ENCODE measurements at regions not wholly inside any gene's neighbourhood (a gene's known extent, or its start where the extent isn't known, plus 50 kb on each side); places are given as distances from the start of the nearest gene placed in this dataset.
"Not testable (repeated sequence)": the region's sequence is repeated elsewhere in the genome, so short reads cannot be mapped to it uniquely, and the experiment has no call there.

DNA sequence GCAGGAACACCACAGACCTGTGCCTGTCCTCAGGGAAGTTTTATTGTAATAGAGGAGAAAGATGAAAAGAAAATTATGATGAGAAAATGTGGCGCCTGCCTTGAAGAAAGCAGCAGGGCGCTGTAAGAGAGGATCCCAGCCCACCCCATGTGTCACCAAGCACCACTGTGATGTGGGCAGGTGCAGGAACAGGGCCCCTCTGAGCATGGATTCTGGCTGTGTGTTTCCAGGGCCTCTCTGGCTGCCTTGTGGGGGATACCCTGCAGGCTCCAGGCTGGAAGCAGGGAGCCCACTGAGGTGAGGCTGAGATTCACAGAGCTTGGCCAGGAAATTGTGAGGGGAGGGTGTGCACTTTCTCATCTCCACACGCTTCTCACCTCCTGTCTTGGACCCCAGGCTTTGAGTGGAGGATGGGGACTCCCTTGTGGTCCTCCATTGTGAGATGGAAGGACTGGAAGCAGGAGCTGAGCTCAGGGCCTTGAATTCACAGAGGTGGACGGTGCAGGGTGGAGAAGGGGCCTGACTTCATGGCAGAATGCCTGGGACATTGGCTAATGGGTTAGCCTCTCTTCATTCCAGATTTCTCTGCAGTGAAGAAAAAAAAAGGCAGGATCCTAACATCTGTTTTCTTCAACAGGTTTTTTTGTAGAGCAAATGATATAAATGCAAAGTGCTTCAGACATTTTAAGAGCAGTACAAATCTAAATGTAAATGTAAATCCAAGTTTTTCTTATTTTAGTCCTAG lies 246.6 kb upstream of the B3GAT1 start:
- no peak for DNase-seq

DNA sequence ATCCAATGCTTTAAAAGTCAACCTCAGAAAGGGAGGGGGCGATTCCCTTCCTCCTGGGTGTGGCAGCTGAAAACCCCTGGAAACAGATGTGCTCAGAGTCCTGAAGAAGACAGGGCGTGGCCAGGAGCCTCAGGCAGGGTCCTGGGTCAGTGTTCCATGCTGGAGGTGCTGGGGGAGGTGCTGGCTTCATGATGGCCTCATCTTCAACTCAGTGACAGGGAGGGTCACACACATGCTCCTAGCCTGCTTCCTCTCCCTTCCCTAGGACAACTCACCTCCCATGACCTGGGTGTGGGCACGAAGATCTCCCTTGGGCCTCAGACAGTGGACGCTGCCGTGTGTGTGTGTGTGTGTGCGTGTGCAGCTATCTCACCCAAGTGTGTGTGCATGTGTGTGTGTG lies 245.6 kb upstream of the B3GAT1 start:
- no peak for DNase-seq

DNA sequence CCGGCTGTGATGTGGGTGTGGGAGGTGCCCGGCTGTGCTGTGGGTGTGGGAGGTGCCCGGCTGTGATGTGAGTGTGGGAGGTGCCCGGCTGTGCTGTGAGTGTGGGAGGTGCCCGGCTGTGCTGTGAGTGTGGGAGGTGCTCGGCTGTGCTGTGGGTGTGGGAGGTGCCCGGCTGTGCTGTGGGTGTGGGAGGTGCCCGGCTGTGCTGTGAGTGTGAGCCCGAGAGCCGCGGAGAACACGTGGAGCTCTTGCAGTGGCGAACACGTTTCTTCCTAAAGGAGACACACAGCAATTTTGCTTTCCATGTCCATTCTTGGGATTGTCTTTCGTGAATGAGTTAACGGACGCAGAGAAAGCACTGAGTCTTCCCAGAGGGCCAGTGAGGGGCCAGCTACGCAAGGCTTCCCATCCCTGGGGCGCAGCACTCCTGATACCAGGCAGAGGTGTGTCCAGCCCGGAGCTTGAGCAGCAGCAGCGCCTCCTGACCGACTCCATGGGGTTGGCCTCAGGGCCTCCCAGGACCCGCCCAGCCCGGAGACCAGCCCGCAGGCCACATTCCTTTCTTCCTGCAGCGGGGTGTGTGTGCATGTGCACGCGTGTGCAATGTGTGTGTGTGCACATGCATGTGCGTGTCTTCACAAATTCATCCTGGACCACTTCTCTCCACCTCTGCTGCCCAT lies 245.0 kb upstream of the B3GAT1 start:
- DNase-seq: no peak

DNA sequence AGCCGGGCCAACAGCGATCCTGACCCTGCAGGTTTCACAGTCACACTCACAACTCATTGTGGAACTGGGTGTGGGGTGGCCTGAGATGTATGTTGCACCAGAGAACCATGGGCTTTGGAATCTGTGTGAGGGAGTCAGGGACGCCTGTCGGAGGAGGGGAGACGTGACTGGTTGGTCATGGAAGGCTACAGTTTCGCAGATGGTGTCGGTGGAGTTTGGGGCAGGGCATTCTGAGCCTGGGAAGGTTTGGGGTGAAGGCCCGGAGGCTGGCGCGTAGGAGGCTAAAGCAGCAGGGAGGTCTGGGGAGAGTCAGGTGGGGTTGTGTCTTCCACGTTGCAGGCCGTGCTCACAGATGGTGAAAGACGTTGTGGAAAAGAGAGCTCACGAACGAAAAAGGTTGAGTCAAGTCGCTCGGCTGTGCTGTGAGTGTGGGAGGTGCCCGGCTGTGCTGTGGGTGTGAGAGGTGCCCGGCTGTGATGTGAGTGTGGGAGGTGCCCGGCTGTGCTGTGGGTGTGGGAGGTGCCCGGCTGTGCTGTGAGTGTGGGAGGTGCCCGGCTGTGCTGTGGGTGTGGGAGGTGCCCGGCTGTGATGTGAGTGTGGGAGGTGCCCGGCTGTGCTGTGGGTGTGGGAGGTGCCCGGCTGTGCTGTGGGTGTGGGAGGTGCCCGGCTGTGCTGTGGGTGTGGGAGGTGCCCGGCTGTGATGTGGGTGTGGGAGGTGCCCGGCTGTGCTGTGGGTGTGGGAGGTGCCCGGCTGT lies 244.2 kb upstream of the B3GAT1 start:
- DNase-seq: not testable (repeated sequence)

DNA sequence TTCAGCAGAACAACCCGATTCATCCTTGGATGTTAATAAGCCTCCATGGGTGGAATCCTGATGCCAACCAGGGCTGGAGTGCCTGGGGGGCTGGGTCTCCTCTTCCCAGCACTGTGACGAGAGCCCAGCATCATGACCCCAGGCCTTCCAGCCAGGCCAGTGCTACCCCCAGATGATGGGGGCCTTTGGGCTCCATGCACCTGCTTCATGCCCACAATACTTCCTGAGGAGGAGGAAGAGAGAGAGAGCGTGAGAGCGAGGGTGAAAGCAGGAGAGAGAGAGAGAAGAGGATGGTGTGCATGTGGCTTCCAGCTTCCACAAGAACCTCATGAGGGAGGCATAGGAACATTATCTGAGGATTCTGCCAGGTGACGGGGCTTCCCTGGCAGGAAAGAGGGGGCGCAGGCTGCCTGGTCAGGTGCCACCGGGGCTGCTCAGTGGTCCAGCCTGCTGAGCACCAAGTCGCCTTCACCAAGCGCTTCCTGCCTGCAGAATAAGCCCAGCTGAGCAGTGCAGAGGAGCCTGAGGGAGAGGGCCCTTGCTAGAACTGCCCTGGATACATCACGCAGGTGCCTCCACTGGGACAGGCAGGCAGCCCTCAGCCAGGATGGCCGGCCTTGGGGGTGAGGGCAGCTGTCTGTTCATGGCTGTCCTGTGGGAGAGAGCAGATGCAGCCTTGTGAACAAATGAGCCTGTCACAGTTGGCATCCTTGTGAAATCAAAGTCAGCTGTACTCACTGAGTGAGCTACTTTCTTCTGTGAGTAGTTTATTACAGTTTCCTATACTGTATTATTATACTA lies 243.3 kb upstream of the B3GAT1 start:
- DNase-seq: no peak

DNA sequence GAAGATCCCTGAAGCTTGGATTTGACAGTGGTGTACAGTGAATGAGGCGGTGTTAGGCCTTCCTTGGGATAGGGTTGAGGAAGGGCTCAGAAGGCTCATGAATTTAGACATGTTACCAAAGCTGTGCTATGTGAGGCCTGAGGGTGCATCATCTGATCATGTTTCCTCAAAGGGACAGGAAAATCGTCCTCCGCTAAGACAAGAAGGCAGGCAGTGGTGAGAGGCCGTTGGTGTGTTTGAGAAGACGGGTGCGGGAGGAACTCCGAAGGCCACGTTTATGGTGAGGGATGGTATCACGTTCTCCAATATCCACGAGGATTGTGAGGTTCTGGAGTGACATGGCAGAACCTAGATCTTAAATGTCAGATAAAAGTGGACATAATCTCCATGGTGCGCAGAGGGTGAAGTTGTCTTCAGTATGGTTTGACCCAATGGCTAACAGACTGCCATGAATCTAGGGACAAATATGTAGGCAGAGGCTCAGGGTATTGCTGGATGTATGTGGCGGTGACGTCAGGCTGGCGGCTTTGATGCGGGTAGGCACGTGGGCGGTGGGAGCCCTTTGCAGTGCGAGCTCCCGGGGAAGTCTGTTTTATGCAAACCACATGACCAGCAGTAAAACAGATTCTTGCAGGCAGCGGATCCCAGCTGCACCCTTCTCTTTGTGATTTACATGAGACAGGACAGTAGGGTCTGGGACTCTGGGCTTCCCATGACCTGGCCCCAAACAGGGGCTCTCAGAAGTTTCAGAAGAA lies 242.3 kb upstream of the B3GAT1 start:
- no peak for DNase-seq

DNA sequence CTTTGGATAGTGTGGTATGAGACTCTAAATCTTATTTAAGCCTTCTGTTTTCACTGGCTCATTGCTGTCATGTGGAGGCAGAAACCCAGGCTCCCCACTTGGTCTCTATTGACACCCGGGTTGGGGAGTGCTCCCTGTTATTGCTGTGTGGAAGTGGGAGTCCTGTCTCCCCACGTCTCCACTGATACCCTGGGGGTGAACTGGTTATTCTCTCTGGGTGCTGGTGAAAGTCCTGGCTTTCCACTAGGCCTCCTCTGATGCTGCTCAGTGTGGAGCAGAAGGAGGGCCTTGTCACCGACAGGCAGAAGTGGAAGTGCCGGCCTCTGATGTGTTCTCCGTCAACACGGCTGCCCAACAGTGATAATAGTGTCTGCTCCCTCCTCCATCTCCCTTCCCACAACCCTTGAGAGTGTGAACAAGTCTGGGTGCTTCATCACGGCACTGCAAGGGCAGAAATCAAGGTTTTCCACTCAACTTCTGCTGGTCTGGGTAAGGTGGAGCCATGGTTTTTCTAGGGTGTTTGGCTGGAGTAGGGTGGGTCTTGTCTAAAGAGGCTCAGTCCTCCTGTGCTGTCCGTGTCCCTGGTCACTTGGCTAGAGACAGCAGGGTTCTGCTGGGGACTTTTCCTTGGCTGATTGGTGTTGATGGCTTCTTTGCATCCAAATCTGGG lies 240.7 kb upstream of the B3GAT1 start:
- DNase-seq: no peak

DNA sequence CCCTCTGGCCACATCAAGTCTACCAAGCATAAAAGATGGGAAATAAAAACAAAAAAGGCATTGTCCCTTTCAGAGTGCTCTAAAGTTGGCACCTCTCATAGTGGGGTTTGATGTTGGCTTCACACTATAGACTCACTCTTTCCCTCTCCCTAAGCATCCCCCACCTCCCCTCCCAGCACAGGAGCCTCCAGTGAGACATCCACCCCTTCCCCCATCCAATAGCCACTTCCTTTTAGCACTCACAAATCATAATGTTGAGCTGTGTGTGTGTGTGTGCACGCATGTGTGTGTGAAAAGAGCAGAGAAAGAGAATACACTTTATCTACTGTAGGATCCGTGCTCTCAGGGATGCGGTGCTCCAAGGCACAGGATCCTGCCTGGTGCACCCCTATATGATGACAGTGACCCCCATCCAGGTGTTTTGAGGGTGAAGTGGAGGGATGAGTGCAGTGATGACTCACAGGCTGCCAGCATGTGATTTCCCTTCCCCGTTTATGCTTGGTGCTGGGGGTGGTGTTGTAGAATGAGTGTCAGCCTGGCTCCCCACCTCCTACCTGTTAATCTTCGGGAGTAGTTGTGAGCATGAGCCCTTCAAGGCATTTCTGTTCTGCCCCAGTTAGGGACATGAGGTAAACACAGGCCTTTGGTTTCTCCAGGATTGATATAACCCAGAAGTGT lies 235.2 kb upstream of the B3GAT1 start:
- no peak for DNase-seq

DNA sequence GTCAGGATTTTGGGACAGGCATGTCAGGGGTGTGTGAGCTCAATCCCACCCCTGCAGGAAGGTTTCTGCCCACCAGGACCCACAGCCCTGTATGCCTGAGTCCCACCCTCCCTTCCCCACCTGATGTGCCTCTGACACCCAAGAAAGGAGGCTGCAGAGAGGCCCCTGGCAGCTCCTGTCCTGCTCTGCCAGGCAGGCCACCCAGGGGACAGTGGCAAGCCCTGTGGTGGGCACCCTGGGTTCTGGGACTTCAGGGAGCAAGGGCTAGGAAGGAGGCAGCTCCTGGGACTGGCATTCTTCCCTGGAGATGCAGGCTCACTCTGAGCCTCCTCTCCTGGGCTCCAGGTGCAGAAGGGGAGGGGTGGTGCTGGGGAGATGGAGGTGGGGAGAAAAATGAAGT lies 234.5 kb upstream of the B3GAT1 start:
- DNase-seq: no peak

DNA sequence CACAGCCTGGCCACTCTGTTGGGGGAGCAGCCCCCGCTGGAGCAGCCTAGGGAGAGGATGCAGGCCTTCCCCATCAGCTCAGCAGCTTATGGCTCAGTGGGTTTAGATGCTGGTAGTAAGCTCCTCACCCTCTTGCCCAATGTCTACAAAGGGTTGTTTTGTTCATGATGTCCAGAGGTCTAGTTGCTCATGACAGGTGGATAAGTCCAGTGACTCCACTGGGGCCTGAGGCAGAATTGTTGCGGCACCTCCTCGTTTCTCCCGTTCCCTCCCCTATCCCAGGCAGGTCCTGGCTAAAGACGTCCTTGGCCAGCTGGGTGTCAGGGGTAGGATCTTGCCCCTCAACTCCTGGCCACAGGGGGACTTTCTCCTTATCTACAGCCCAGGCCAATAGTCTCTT lies 233.5 kb upstream of the B3GAT1 start:
- DNase-seq: no peak

DNA sequence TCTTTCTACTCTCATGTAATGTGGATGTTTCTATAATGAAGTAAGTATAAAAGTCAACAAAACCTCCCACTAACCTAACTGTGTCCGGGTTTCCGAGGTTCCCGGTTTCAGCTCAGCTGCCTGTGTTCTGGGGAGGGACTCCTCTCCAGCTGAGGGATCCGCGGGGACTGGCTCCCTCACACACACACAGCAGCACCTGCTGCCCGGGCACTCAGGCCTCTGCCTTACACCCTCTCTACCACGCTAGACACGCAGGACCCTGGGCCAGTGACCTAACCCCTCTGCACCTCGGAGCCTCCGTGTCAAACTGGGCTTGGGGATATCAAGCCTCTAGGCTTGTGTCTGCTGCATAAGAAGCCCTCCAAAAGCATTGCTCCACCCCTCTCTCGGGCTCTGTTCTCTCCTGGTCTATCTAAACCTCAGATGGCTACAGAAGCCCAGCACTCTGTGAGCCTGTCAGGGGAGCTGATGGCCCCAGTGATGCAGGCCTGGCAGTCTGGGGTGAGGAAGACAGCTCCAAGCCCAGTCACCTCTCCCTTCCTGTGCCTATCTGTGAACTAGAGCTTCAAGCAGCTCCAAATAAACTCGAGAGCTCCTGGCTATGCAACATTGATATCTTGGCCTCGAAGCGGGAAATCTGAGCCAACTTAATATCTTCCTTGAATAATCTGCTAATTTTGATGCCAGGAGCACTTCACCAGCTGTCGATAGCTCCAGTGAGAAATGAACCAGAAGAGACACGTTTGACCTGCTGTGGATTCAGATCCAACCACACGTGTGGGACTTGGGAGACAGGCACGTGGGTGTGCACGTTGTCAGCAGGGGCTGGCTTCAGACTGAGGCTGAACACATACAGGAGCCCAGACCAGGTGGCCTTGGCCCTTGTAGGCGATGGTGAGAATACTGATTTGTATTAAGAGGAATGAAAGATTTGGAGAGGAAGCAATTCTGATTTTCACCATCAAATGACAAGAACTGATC lies 232.7 kb upstream of the B3GAT1 start:
- no peak for DNase-seq

DNA sequence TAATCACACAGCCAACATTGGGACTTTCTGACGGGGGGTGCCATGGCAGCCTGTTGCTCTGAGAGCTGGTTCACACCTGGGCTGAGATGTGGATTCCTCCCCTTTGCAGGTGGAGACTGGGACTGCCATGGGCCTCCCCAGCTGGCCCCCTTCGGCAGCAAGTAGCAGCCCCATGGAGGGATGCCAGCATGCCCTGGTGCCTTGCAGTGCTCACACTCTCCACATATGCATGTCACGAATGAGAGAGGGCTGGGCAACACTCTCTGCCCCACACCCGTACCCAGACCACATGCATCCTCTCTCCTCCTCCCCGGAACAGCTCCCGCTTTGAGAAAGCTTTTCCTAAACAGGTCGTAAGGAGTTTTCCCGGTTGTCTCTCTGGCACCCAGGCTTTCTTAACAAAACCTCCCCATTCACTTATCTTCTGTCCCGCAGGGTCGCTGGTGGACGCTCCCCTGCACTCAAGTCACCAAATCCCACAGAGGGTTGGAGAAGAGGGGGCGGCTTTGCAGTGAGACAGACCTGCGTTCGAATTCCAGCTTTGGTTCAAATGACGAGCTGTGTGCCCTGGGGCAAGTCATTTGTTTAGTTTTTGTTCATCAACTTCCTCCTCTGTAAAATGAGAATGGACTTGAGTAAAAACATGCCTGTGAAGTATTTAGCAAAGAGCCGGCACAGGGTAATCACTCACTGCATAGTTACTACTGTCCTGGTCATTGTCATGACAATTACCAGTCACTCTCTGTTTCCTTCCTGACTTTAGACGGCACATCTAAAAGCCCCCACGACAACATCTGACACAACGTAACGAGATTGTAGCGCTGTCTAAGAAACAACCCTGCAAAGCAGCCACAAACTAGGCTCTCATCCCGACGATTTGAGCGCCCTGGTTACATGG lies 231.3 kb upstream of the B3GAT1 start:
- DNase-seq: no peak

DNA sequence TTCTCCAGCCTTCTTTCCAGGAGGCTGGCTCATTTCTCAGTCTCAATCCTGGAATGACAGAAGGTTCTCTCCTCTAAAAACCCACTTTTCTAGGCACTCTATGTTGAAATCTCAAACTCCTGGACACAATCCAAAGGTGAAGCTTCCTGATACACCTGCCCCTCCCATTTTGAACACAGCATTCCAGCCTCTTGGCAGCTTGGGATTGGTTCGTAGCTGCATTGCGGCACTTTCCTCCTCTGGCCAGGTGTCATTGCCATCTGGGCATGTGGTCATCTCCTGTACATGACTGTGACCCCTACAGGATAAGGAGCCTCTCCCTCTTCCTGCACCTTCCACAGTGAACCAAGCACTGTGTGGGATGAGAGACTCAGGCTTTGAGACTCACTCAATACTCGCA lies 230.2 kb upstream of the B3GAT1 start:
- no peak for DNase-seq

DNA sequence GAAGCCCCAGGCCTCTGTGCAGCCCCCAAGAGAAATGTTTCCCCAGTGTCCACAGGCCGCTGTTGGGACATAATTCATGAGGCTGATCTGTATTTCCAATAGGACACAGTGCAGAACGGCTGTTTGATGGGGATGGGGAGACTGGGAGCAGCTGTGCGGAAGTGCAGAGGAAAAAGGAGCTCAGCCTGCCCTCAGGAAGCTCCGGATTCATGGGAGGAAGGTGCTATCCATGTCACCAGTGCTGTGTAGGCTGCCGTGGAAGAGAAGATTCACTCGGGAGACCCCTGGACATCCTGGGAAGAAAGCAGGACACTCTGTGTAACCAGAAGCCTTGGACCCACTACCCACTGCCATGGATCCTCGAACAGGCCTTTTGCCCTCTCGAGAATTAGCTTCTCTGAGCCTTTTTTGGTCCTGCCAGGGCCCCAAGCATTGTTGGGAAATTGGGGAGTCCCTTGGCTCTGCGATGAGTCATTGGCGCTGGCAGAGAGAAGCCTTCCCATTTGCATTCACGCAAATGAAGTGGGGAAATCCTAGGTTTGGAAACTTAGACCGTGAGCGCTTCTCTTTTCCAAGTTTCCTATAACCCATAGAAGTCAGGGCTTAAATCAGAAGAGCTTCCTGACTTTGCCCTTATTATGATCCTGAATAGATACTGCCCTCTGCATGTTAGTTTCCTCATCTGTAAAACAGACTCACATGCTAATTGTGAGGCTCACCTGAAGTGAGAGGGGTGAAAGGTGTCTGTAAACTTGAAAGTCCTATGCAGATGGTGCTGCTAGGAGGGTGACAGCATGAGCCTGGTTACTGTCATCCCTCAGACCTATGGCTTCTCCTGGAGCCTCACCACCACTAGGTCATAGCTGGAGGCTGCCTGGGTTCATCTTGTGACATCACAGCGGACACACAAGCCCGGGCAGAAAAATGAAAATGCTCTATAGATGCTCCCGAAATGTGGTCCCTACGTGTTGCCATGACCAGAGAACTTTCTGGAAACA lies 229.2 kb upstream of the B3GAT1 start:
- DNase-seq: no peak

DNA sequence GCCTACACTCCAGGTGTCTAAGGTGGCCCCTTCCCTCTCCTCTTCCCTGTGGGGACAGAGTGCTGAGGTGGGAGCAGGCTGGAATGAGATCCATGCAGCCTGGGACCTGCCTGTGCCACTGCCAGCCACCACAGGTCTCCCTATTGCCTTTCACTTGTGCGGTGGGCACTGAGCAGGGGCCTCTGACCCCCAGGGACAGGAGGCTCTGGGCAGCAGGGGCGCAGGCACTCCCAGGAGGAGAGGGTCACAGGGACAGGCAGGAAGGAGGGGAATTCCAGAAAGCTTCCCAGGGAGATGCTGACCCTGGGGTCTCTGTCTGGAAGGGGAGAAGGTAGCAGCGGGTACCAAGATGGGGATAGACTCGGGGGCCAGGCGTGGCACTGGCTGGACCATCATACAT lies 228.5 kb upstream of the B3GAT1 start:
- DNase-seq: no peak

DNA sequence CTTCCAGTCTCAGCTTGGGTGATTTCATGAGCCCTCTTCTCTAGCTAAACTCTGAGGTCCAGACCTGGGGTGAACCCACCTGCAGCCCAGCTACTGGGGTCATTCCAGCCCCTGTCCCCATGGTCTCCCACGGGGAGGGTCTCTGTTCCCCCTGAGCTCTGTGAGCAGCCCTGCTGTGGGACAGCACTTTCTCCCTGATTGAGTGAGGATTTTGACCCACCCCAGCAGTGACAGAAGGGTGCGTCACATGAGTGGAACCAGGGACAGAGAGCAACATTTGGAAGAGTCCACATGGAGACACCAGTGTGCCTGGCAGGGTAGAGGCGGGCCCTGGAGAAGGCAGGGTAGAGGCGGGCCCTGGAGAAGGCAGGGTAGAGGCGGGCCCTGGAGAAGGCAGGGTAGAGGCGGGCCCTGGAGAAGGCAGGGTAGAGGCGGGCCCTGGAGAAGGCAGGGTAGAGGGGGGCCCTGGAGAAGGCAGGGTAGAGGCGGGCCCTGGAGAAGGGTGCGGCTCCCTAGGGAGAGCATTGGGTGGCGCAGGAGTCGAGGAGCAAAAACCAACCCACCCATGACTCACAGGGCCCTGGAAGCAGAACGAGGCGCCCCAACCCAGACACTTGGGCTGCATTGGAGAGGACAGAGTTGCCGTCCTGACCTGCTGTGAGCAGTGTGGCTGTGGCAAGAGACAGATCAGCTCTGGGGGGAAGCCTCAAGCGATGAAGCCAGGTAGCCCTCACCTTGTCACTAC lies 227.7 kb upstream of the B3GAT1 start:
- DNase-seq: no peak
